ENCODE measurements at regions not wholly inside any gene's neighbourhood (a gene's known extent, or its start where the extent isn't known, plus 50 kb on each side); places are given as distances from the start of the nearest gene placed in this dataset.

- no peaks in the 10 kb centered on the region; the same call in 1 of the 2 replicates for H3K9me3 ChIP-seq (ENCODE audit: control insufficient read depth, insufficient read depth, low read length)
- POLR2A ChIA-PET: no interaction called here
- no peaks in the 10 kb centered on the region for H3K27me3 ChIP-seq (ENCODE audit: control insufficient read depth, insufficient read depth, low read length)
- TF ChIP-seq CTCF (IDR thresholded peaks at IDR 0.05; ENCODE audit: low read depth, low read length): no peak
- no peak overlapping the region for H3K4me3 ChIP-seq (ENCODE audit: low read depth, low read length)
- CTCF ChIA-PET: no interaction called here
- H3K27ac ChIP-seq (ENCODE audit: low read depth, low read length): no peak overlapping the region
- DNase-seq (ENCODE audit: low read depth, low spot score): no peak
Measured at GRCh38 chr10:108167766-108168165, 1003.3 kb upstream of the SORCS1 start.

GRCh38 chr10:108166401-108166800 is 1001.9 kb upstream of the SORCS1 start:
- Histone ChIP-seq H3K27me3 (ENCODE audit: control insufficient read depth, insufficient read depth, low read length) (no peaks in the 10 kb centered on the region), H3K27ac (ENCODE audit: low read depth, low read length) (no peak overlapping the region), H3K4me3 (ENCODE audit: low read depth, low read length) (no peak overlapping the region), H3K9me3 (ENCODE audit: control insufficient read depth, insufficient read depth, low read length) (no peaks in the 10 kb centered on the region; the same call in 1 of the 2 replicates)
- ChIA-PET CTCF (no interaction called here), POLR2A (no interaction called here)
- TF ChIP-seq CTCF (IDR thresholded peaks at IDR 0.05; ENCODE audit: low read depth, low read length): no peak
- no peak for DNase-seq (ENCODE audit: low read depth, low spot score)

DNA sequence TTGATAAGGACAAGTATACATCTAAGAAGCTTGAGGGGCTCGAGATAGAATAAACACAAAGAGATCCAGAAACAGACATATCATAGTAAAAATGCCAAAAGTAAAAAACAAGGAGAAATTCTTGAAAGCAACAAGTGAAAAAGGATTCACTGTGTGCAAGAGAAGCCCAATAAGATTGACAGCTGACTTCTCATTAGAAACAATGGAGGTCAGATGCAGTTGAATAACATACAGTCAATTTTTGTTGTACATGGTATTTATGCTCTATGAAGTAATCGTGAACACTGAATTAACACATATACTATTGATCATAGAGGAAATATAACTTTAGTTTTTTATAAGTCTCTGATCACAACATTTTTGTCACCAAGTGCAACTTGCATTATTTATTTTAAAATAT is 982.8 kb upstream of the SORCS1 start:
- CTCF ChIA-PET: no interaction called here
- DNase-seq (ENCODE audit: low read depth, low spot score): no peak
- no peak for TF ChIP-seq CTCF (IDR thresholded peaks at IDR 0.05; ENCODE audit: low read depth, low read length)
- Histone ChIP-seq H3K9me3 (ENCODE audit: control insufficient read depth, insufficient read depth, low read length) (peaks cover 7% of the 10 kb centered on the region; the same call in 1 of the 2 replicates), H3K27ac (ENCODE audit: low read depth, low read length) (no peak overlapping the region), H3K27me3 (ENCODE audit: control insufficient read depth, insufficient read depth, low read length) (no peaks in the 10 kb centered on the region), H3K4me3 (ENCODE audit: low read depth, low read length) (no peak overlapping the region)
- POLR2A ChIA-PET: no interaction called here

DNA sequence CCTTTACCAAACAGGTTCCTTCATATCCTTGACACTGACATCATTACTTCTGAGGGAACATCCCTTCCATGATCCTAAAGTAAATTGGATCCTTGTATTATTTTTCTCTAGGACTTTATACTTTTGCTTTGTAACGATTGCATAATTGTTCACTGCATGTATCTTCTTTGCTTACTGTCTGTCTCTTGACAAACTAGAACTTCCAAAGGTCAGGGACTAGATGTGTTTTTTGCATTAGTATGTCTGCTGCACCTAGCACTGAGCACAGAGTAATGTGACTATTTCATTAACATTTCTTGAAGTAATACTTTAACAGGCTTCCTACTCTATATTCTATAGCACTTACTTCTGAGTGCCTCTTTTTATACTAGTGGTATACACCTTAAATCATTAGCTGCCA is 976.6 kb upstream of the SORCS1 start:
- H3K4me3 ChIP-seq (ENCODE audit: low read depth, low read length): no peak overlapping the region
- no peak for TF ChIP-seq CTCF (IDR thresholded peaks at IDR 0.05; ENCODE audit: low read depth, low read length)
- POLR2A ChIA-PET: no interaction called here
- CTCF ChIA-PET: no interaction called here
- no peak overlapping the region for H3K27ac ChIP-seq (ENCODE audit: low read depth, low read length)
- H3K27me3 ChIP-seq (ENCODE audit: control insufficient read depth, insufficient read depth, low read length): no peaks in the 10 kb centered on the region
- no peak for DNase-seq (ENCODE audit: low read depth, low spot score)
- peaks cover 5% of the 10 kb centered on the region; the same call in 1 of the 2 replicates for H3K9me3 ChIP-seq (ENCODE audit: control insufficient read depth, insufficient read depth, low read length)

DNA sequence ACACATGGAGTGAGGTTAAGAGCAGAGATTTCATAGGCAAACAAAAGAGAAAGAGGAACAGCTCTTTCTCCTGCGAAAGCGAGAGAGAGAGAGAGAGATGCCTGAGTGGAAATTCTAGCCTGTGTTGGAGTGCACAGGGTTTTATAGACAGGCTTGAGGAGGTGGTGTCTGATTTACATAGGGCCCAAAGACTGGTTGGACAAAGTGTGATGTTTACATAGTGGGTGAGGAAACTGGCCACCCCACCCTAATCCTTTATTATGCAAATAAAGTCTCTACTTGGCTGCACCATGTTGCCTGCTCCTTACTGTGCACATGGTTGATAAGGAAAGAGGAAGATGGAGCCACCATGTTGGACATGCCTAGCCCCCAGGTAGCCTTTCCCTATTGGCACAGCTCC is 967.8 kb upstream of the SORCS1 start:
- Histone ChIP-seq H3K27ac (ENCODE audit: low read depth, low read length) (no peak overlapping the region), H3K9me3 (ENCODE audit: control insufficient read depth, insufficient read depth, low read length) (no peaks in the 10 kb centered on the region), H3K4me3 (ENCODE audit: low read depth, low read length) (no peak overlapping the region), H3K27me3 (ENCODE audit: control insufficient read depth, insufficient read depth, low read length) (no peaks in the 10 kb centered on the region)
- TF ChIP-seq CTCF (IDR thresholded peaks at IDR 0.05; ENCODE audit: low read depth, low read length): no peak
- POLR2A ChIA-PET: no interaction called here
- DNase-seq (ENCODE audit: low read depth, low spot score): no peak
- CTCF ChIA-PET: no interaction called here
